ENCODE measurements at regions not wholly inside any gene's neighbourhood (a gene's known extent, or its start where the extent isn't known, plus 50 kb on each side); places are given as distances from the start of the nearest gene placed in this dataset.

GRCh38 chr17:70230850-70231640 is 61.7 kb downstream of the KCNJ2 start:
- no peak overlapping the region for H3K27ac Mint-ChIP-seq (ENCODE audit: low read depth)
- no peaks in the 10 kb centered on the region for H3K27me3 Mint-ChIP-seq
- peaks cover 6% of the 10 kb centered on the region for H3K9me3 Mint-ChIP-seq
- H3K36me3 Mint-ChIP-seq (ENCODE audit: insufficient read depth) = no peaks in the 10 kb centered on the region
- no peaks in the 10 kb centered on the region for H3K4me1 Mint-ChIP-seq
- no peak overlapping the region for H3K4me3 Mint-ChIP-seq
- DNase-seq (ENCODE audit: low spot score in 2 of 2) (no peak), ATAC-seq (replicated peaks; ENCODE audit: extremely low read depth, poor library complexity, severe bottlenecking) (no peak)

- H3K4me3 Mint-ChIP-seq = no peak overlapping the region
- H3K27me3 Mint-ChIP-seq = no peaks in the 10 kb centered on the region
- H3K4me1 Mint-ChIP-seq = no peaks in the 10 kb centered on the region
- no peak overlapping the region for H3K27ac Mint-ChIP-seq (ENCODE audit: low read depth)
- ATAC-seq (replicated peaks; ENCODE audit: extremely low read depth, poor library complexity, severe bottlenecking) (no peak), DNase-seq (ENCODE audit: low spot score in 2 of 2) (no peak)
- H3K36me3 Mint-ChIP-seq (ENCODE audit: insufficient read depth) = no peaks in the 10 kb centered on the region
- H3K9me3 Mint-ChIP-seq = peaks cover 6% of the 10 kb centered on the region
Measured at GRCh38 chr17:70232466-70232865, 63.1 kb downstream of the KCNJ2 start.

- ATAC-seq (replicated peaks; ENCODE audit: extremely low read depth, poor library complexity, severe bottlenecking) (no peak), DNase-seq (ENCODE audit: low spot score in 2 of 2) (no peak)
- Mint-ChIP-seq H3K4me1 (no peaks in the 10 kb centered on the region), H3K36me3 (ENCODE audit: insufficient read depth) (no peaks in the 10 kb centered on the region), H3K27ac (ENCODE audit: low read depth) (no peak overlapping the region), H3K9me3 (no peaks in the 10 kb centered on the region), H3K27me3 (no peaks in the 10 kb centered on the region), H3K4me3 (no peak overlapping the region)
Measured at GRCh38 chr17:70235252-70235651, 65.9 kb downstream of the KCNJ2 start.

- DNase-seq (ENCODE audit: low spot score in 2 of 2) = no peak
- Mint-ChIP-seq H3K4me3 (no peak overlapping the region), H3K27me3 (no peaks in the 10 kb centered on the region), H3K9me3 (peaks cover 7% of the 10 kb centered on the region), H3K4me1 (no peaks in the 10 kb centered on the region), H3K27ac (ENCODE audit: low read depth) (no peak overlapping the region), H3K36me3 (ENCODE audit: insufficient read depth) (no peaks in the 10 kb centered on the region)
- ATAC-seq (replicated peaks; ENCODE audit: extremely low read depth, poor library complexity, severe bottlenecking) = no peak
Measured at GRCh38 chr17:70238228-70238627, 68.9 kb downstream of the KCNJ2 start.

- Mint-ChIP-seq H3K4me1 (no peaks in the 10 kb centered on the region), H3K36me3 (ENCODE audit: insufficient read depth) (no peaks in the 10 kb centered on the region), H3K27me3 (no peaks in the 10 kb centered on the region), H3K9me3 (peaks cover 7% of the 10 kb centered on the region), H3K4me3 (no peak overlapping the region), H3K27ac (ENCODE audit: low read depth) (no peak overlapping the region)
- no peak for DNase-seq (ENCODE audit: low spot score in 2 of 2)
- no peak for ATAC-seq (replicated peaks; ENCODE audit: extremely low read depth, poor library complexity, severe bottlenecking)
Measured at GRCh38 chr17:70238646-70239045, 69.3 kb downstream of the KCNJ2 start.

GRCh38 chr17:70239391-70239826 is 70.1 kb downstream of the KCNJ2 start:
- Mint-ChIP-seq H3K4me1 (no peaks in the 10 kb centered on the region), H3K9me3 (peaks cover 7% of the 10 kb centered on the region), H3K4me3 (no peak overlapping the region), H3K27me3 (no peaks in the 10 kb centered on the region), H3K27ac (ENCODE audit: low read depth) (no peak overlapping the region), H3K36me3 (ENCODE audit: insufficient read depth) (no peaks in the 10 kb centered on the region)
- DNase-seq (ENCODE audit: low spot score in 2 of 2) = no peak
- ATAC-seq (replicated peaks; ENCODE audit: extremely low read depth, poor library complexity, severe bottlenecking) = no peak

GRCh38 chr17:70241071-70241470 is 71.7 kb downstream of the KCNJ2 start:
- Mint-ChIP-seq H3K4me3 (no peak overlapping the region), H3K9me3 (peaks cover 7% of the 10 kb centered on the region), H3K4me1 (no peaks in the 10 kb centered on the region), H3K27me3 (no peaks in the 10 kb centered on the region), H3K27ac (ENCODE audit: low read depth) (no peak overlapping the region), H3K36me3 (ENCODE audit: insufficient read depth) (no peaks in the 10 kb centered on the region)
- no peak for DNase-seq (ENCODE audit: low spot score in 2 of 2)
- ATAC-seq (replicated peaks; ENCODE audit: extremely low read depth, poor library complexity, severe bottlenecking) = no peak

GRCh38 chr17:70242781-70243437 is 73.6 kb downstream of the KCNJ2 start:
- ATAC-seq (replicated peaks; ENCODE audit: extremely low read depth, poor library complexity, severe bottlenecking) (no peak), DNase-seq (ENCODE audit: low spot score in 2 of 2) (no peak)
- Mint-ChIP-seq H3K4me1 (no peaks in the 10 kb centered on the region), H3K27me3 (no peaks in the 10 kb centered on the region), H3K9me3 (peaks cover 13% of the 10 kb centered on the region), H3K4me3 (no peak overlapping the region), H3K27ac (ENCODE audit: low read depth) (no peak overlapping the region), H3K36me3 (ENCODE audit: insufficient read depth) (no peaks in the 10 kb centered on the region)

- H3K4me1 Mint-ChIP-seq = no peaks in the 10 kb centered on the region
- H3K36me3 Mint-ChIP-seq (ENCODE audit: insufficient read depth) = no peaks in the 10 kb centered on the region
- DNase-seq (ENCODE audit: low spot score in 2 of 2) = no peak
- H3K27me3 Mint-ChIP-seq = no peaks in the 10 kb centered on the region
- H3K27ac Mint-ChIP-seq (ENCODE audit: low read depth) = no peak overlapping the region
- ATAC-seq (replicated peaks; ENCODE audit: extremely low read depth, poor library complexity, severe bottlenecking) = no peak
- H3K9me3 Mint-ChIP-seq = peaks cover 11% of the 10 kb centered on the region
- H3K4me3 Mint-ChIP-seq = no peak overlapping the region
Measured at GRCh38 chr17:70251706-70252105, 82.4 kb downstream of the KCNJ2 start.

- H3K27ac Mint-ChIP-seq (ENCODE audit: low read depth) = no peak overlapping the region
- peaks cover 7% of the 10 kb centered on the region for H3K9me3 Mint-ChIP-seq
- no peaks in the 10 kb centered on the region for H3K4me1 Mint-ChIP-seq
- DNase-seq (ENCODE audit: low spot score in 2 of 2) (no peak), ATAC-seq (replicated peaks; ENCODE audit: extremely low read depth, poor library complexity, severe bottlenecking) (no peak)
- H3K4me3 Mint-ChIP-seq = no peak overlapping the region
- no peaks in the 10 kb centered on the region for H3K36me3 Mint-ChIP-seq (ENCODE audit: insufficient read depth)
- no peaks in the 10 kb centered on the region for H3K27me3 Mint-ChIP-seq
Measured at GRCh38 chr17:70254735-70255460, 85.6 kb downstream of the KCNJ2 start.

- peaks cover 12% of the 10 kb centered on the region for H3K9me3 Mint-ChIP-seq
- H3K4me1 Mint-ChIP-seq = no peaks in the 10 kb centered on the region
- DNase-seq (ENCODE audit: low spot score in 2 of 2) = no peak
- H3K36me3 Mint-ChIP-seq (ENCODE audit: insufficient read depth) = no peaks in the 10 kb centered on the region
- no peak overlapping the region for H3K27ac Mint-ChIP-seq (ENCODE audit: low read depth)
- no peaks in the 10 kb centered on the region for H3K27me3 Mint-ChIP-seq
- ATAC-seq (replicated peaks; ENCODE audit: extremely low read depth, poor library complexity, severe bottlenecking) = no peak
- H3K4me3 Mint-ChIP-seq = no peak overlapping the region
Measured at GRCh38 chr17:70256751-70257150, 87.4 kb downstream of the KCNJ2 start.

- DNase-seq (ENCODE audit: low spot score in 2 of 2) (no peak), ATAC-seq (replicated peaks; ENCODE audit: extremely low read depth, poor library complexity, severe bottlenecking) (no peak)
- Mint-ChIP-seq H3K4me3 (no peak overlapping the region), H3K27me3 (no peaks in the 10 kb centered on the region), H3K36me3 (ENCODE audit: insufficient read depth) (no peaks in the 10 kb centered on the region), H3K27ac (ENCODE audit: low read depth) (no peak overlapping the region), H3K9me3 (peaks cover 13% of the 10 kb centered on the region), H3K4me1 (no peaks in the 10 kb centered on the region)
Measured at GRCh38 chr17:70258465-70258864, 89.1 kb downstream of the KCNJ2 start.

GRCh38 chr17:70259400-70259799 is 90.1 kb downstream of the KCNJ2 start:
- Mint-ChIP-seq H3K27ac (ENCODE audit: low read depth) (no peak overlapping the region), H3K4me3 (no peak overlapping the region), H3K36me3 (ENCODE audit: insufficient read depth) (no peaks in the 10 kb centered on the region), H3K9me3 (peaks cover 16% of the 10 kb centered on the region), H3K27me3 (no peaks in the 10 kb centered on the region), H3K4me1 (no peaks in the 10 kb centered on the region)
- no peak for ATAC-seq (replicated peaks; ENCODE audit: extremely low read depth, poor library complexity, severe bottlenecking)
- no peak for DNase-seq (ENCODE audit: low spot score in 2 of 2)
